GM10266 (cell line): ENCODE measurements at regions not wholly inside any gene's neighbourhood (a gene's known extent, or its start where the extent isn't known, plus 50 kb on each side); places are given as distances from the start of the nearest gene placed in this dataset.
"Not testable (repeated sequence)": the region's sequence is repeated elsewhere in the genome, so short reads cannot be mapped to it uniquely, and the experiment has no call there.

Experiments
- DNase-seq: peaks from one replicate; pipeline ENCODE4 v3.0.0; 2012; ENCODE audit errors: extremely low spot score
- TF ChIP-seq, protein P1 (sequence below): IDR thresholded peaks from 2 replicates; pipeline ENCODE4 v1.5.1; 2012; ENCODE audit warnings: mild to moderate bottlenecking, low read depth; ENCODE audit not compliant: control insufficient read depth, insufficient read depth; ENCODE audit errors: missing control alignments

GRCh38 chr16:88190592-88191095 lies 192.1 kb upstream of the ZNF469 start:
- not testable (repeated sequence) for DNase-seq

DNA sequence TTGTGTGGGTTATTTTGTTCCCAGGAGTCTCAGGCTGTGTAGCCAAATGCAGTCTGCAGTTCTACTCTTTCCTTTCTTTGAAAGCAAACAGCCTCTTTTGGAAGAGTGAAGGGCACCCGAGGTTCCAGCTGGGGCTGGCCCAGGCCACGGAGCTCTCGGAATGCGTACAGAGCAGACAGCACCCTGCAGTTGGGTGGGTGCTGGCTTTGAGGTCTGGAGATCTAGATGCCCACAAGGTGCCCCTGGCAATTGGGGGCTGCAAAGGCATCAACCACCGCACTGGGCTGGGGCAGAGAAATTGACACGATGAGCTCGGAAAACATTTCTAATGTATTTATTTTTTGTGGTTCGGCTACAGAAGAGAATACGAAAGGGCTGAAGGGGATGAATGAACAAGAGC lies 191.6 kb upstream of the ZNF469 start:
- not testable (repeated sequence) for DNase-seq

GRCh38 chr16:88192601-88193000 lies 190.2 kb upstream of the ZNF469 start:
- TF ChIP-seq, protein P1, sequence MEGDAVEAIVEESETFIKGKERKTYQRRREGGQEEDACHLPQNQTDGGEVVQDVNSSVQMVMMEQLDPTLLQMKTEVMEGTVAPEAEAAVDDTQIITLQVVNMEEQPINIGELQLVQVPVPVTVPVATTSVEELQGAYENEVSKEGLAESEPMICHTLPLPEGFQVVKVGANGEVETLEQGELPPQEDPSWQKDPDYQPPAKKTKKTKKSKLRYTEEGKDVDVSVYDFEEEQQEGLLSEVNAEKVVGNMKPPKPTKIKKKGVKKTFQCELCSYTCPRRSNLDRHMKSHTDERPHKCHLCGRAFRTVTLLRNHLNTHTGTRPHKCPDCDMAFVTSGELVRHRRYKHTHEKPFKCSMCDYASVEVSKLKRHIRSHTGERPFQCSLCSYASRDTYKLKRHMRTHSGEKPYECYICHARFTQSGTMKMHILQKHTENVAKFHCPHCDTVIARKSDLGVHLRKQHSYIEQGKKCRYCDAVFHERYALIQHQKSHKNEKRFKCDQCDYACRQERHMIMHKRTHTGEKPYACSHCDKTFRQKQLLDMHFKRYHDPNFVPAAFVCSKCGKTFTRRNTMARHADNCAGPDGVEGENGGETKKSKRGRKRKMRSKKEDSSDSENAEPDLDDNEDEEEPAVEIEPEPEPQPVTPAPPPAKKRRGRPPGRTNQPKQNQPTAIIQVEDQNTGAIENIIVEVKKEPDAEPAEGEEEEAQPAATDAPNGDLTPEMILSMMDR: no peak
- no peak for DNase-seq

DNA sequence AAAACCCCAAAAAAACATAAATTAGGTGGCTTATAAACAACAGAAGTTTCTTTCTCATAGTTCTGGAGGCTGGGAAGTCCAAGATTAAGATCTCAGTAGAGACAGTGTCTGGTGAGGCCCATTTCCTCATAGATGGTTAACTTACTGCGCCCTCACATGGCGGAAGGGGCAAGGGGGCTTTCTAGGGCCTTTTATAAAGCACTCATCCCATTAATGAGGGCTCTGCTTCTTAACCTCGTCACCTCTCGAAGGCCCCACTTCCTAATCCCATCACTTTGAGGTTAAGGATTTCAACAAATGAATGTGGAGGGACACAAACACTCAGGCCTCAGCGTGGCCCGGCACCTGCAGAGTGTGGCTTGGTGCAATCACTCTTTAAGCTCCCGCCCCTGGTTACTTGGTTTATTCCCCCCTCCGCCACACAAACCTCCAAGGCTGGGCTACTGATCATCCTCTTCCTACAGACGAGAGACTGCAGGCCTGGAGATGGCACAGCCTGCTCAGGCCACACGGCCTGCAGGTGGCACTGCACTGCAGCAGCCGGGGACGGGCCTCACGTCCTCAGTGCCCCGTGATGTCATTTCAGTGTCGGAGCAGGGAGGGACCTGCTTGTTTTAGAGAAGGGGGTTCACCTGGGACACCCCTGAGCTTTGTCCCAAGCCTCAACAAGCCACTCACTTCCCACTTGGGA lies 188.9 kb upstream of the ZNF469 start:
- not testable (repeated sequence) for DNase-seq
- TF ChIP-seq, protein P1: peak; percentile 64

DNA sequence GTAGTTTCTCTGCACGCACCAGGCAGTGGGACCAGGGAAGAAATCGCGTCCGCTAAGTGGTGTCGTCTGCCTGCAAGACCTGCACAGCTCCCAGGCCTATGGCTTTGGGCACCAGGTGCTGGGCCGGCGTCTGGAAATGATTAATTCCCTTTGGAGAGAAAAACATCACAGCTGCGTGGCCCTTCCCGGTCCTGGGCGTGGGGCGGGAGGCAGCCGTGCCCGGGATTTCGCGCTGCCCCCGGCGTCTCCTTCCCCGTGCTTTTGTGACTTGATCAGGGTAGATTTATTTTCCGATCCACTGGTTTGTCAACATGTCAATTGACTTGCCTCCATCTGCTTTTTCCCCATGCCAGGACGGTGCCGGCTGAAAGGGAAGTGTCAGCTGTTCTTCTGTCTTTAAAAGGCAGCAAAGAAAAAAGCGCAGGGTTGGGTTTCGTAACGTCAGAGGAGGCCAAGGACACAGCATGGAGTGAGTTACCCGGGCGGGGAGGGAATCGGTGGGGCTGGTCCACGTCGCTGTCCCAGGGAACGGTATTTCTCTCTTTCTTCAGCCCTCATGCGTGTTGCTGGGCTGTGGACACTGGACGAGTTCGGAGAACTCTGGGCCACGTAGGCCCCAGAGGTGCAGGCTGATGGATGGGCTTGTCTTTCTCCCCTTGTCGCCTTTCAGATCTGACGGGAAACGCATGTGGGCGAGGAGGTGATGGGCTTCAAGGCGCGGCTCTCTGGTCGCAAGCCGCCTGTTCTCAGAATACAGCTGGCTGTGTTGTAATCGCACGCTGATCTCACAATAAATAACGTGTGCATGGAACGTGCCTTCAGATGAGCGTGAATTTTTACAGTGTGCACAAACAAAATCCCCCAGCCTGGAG lies 188.1 kb upstream of the ZNF469 start:
- TF ChIP-seq, protein P1: no peak
- no peak for DNase-seq

DNA sequence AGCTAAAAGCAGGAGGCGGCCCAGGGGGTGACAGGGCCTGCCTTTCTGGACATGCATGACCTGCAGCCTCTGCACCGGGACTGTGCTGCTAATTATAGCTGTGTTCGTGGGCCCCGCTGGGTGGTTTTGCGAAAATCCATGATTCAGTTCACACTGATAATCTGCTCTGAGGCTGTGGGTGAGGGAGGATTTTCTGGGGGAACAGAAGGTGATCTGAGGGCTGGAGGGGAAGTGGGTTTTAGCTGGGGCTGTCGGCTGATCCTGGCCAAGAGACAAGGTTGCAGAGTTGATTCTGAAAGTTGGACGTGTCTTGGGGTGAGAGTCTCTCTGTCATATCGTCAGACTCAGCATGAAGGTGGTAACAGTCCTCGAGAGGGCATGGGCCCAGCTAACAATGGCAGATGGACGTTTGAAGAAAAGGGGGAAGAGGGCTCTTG lies 187.5 kb upstream of the ZNF469 start:
- peak; percentile 24 for DNase-seq
- TF ChIP-seq, protein P1: no peak

DNA sequence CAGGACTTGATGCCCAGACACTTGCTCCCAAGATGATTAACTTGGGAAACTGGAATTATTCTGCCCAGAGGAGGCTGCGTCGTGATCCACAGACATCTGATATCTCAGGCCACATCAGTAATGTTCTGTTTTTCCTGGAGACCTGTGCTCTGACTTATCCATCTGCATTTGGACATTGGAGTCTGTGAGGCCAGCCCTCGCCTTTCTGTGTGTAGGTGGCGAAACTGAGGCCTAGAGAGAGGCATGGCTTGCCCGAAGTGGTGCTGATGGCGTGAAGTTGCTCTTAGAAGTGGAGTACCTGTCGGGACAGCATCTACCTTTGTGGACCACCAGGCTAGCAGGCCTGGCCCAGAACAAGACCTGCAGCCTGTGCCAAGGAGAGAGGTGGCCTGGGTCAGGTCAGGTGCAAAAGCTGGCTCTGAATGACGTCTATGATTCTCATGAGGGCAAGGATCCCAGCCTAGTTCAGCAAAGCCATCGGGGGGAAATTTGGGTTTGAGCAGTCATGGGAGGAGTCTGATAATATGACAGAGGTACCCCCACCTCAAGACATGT lies 186.8 kb upstream of the ZNF469 start:
- TF ChIP-seq, protein P1: no peak
- DNase-seq: no peak
